ENCODE measurements at regions not wholly inside any gene's neighbourhood (a gene's known extent, or its start where the extent isn't known, plus 50 kb on each side); places are given as distances from the start of the nearest gene placed in this dataset.

DNA sequence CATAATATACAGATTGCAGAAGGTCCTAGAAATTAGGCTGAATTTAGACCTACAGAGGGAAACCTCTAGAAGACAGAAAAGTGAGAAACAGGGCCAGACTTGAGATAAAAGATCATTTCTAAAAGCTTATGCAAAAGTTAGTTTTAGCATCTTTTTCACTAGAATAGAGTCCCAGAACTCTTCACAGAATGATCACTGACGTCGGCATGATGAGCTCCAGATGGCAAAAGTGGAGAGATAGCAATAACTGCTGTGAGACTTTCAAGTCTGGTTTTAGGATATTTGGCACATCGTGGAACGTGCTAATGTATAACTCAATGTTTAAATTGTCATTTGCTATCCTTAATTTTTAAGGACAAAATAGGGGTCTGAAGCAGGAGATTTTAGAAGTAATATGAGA, 1050.7 kb upstream of the CELF4 start:
- no peak overlapping the region for H3K4me3 ChIP-seq (ENCODE audit: insufficient read length, low read depth)
- no peaks in the 10 kb centered on the region for H3K4me1 ChIP-seq (ENCODE audit: insufficient read depth, insufficient read length)
- no peaks in the 10 kb centered on the region for H3K36me3 ChIP-seq (ENCODE audit: insufficient read depth, insufficient read length, low read length)
- no peak for DNase-seq (ENCODE audit: low read depth, low spot score)
- H3K9ac ChIP-seq (ENCODE audit: insufficient read length, low read depth), result no peak overlapping the region
- TF ChIP-seq ZNF274 (IDR thresholded peaks at IDR 0.05; ENCODE audit: low read depth, low read length) (no peak), SUZ12 (IDR thresholded peaks at IDR 0.05; ENCODE audit: extremely low read depth, insufficient read depth, insufficient read length) (no peak), YY1 (IDR thresholded peaks at IDR 0.05; ENCODE audit: insufficient read depth, insufficient read length) (no peak)
- H3K9me3 ChIP-seq (ENCODE audit: insufficient read depth, low read length), result no peaks in the 10 kb centered on the region
- H3K27me3 ChIP-seq (ENCODE audit: insufficient read depth, insufficient read length), result no peaks in the 10 kb centered on the region

DNA sequence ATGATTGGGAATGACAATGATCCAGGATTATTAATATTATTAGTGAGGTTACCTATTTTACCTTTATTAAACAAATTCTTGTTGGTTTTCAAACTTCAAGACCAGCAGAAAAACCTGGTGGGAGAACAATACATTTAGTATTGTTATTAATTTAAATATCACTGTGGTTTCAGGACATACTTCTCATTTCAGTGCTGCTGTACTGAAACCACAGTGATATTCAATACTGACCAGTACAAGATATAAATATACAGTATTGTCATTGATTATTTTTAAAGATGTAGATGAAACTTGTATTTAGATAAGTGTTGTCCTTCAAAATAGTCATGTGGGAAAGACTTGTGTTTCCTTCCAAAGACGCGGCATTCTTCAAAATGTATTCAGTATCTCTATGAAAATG, 1047.3 kb upstream of the CELF4 start:
- Histone ChIP-seq H3K27me3 (ENCODE audit: insufficient read depth, insufficient read length) (no peaks in the 10 kb centered on the region), H3K4me3 (ENCODE audit: insufficient read length, low read depth) (no peak overlapping the region), H3K9ac (ENCODE audit: insufficient read length, low read depth) (no peak overlapping the region), H3K36me3 (ENCODE audit: insufficient read depth, insufficient read length, low read length) (no peaks in the 10 kb centered on the region), H3K4me1 (ENCODE audit: insufficient read depth, insufficient read length) (no peaks in the 10 kb centered on the region), H3K9me3 (ENCODE audit: insufficient read depth, low read length) (no peaks in the 10 kb centered on the region)
- no peak for DNase-seq (ENCODE audit: low read depth, low spot score)
- no peak for TF ChIP-seq YY1 (IDR thresholded peaks at IDR 0.05; ENCODE audit: insufficient read depth, insufficient read length)
- TF ChIP-seq SUZ12 (IDR thresholded peaks at IDR 0.05; ENCODE audit: extremely low read depth, insufficient read depth, insufficient read length), result no peak
- no peak for TF ChIP-seq ZNF274 (IDR thresholded peaks at IDR 0.05; ENCODE audit: low read depth, low read length)

DNA sequence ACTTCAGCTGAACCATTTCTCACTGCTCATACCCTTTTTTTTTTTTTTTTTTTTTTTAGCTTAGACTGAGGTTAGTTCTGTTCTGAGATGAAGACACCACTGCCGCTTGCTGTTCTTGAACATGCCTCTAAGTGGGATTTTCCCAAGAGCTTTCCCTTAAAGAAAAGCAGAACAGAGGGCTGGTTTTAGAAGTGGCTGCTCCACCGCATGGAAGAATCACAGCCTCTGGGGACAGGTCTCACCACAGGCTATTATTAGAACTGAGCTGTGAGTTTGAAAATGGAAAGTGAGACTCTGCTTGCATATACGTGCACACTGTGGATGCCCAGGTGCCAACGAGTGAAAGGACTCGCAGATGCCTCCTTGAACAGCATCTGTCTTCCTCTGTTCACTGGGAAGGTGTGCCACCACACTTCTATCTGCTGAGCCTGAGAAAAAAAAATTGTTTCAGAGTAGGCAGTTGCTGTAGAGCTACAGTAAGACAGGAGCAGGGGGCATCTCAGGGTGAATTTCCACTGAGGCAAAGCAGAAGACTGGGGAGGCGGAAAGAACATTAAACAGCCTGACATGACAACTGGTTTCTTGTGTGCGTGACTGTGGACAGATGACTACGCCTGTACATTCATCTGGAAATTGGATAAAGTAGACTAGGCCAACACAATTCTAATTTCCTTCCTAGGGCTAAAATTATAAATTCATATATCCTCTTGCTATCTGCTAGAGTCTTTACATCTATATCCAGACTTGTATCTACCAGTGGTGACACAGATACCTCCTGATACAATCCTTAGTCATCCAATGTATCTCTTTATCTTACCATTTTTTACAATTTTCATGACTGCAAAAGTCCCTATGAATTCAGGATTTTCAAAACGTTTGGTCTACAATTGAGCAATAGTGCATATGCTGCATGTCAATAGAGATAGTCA, 1045.7 kb upstream of the CELF4 start:
- no peak for TF ChIP-seq SUZ12 (IDR thresholded peaks at IDR 0.05; ENCODE audit: extremely low read depth, insufficient read depth, insufficient read length)
- no peak for TF ChIP-seq ZNF274 (IDR thresholded peaks at IDR 0.05; ENCODE audit: low read depth, low read length)
- TF ChIP-seq YY1 (IDR thresholded peaks at IDR 0.05; ENCODE audit: insufficient read depth, insufficient read length), result no peak
- Histone ChIP-seq H3K9me3 (ENCODE audit: insufficient read depth, low read length) (no peaks in the 10 kb centered on the region), H3K4me1 (ENCODE audit: insufficient read depth, insufficient read length) (no peaks in the 10 kb centered on the region), H3K4me3 (ENCODE audit: insufficient read length, low read depth) (no peak overlapping the region), H3K27me3 (ENCODE audit: insufficient read depth, insufficient read length) (no peaks in the 10 kb centered on the region), H3K9ac (ENCODE audit: insufficient read length, low read depth) (no peak overlapping the region), H3K36me3 (ENCODE audit: insufficient read depth, insufficient read length, low read length) (no peaks in the 10 kb centered on the region)
- DNase-seq (ENCODE audit: low read depth, low spot score), result no peak

DNA sequence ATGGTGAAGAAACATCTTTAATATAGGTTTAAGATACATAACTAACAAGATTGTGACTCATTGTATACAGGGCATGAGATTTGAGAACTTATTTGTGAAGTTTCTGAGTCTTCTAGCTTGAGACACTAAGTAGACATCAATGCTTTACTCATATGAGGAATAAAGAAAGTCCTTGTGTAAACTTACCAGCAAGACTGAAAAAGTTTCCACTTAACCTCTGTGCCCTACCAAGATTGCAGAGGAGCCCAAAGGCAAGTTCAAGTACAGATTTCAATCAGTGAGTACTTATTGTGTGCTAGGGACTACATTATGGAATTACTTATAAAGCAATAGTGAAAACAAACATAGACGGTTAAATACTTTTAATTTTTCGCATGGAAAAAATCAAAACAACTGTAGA, 1041.2 kb upstream of the CELF4 start:
- no peaks in the 10 kb centered on the region for H3K36me3 ChIP-seq (ENCODE audit: insufficient read depth, insufficient read length, low read length)
- no peaks in the 10 kb centered on the region for H3K9me3 ChIP-seq (ENCODE audit: insufficient read depth, low read length)
- TF ChIP-seq YY1 (IDR thresholded peaks at IDR 0.05; ENCODE audit: insufficient read depth, insufficient read length) (no peak), SUZ12 (IDR thresholded peaks at IDR 0.05; ENCODE audit: extremely low read depth, insufficient read depth, insufficient read length) (no peak), ZNF274 (IDR thresholded peaks at IDR 0.05; ENCODE audit: low read depth, low read length) (no peak)
- H3K4me1 ChIP-seq (ENCODE audit: insufficient read depth, insufficient read length), result no peaks in the 10 kb centered on the region
- H3K27me3 ChIP-seq (ENCODE audit: insufficient read depth, insufficient read length), result no peaks in the 10 kb centered on the region
- DNase-seq (ENCODE audit: low read depth, low spot score), result no peak
- no peak overlapping the region for H3K9ac ChIP-seq (ENCODE audit: insufficient read length, low read depth)
- H3K4me3 ChIP-seq (ENCODE audit: insufficient read length, low read depth), result no peak overlapping the region

DNA sequence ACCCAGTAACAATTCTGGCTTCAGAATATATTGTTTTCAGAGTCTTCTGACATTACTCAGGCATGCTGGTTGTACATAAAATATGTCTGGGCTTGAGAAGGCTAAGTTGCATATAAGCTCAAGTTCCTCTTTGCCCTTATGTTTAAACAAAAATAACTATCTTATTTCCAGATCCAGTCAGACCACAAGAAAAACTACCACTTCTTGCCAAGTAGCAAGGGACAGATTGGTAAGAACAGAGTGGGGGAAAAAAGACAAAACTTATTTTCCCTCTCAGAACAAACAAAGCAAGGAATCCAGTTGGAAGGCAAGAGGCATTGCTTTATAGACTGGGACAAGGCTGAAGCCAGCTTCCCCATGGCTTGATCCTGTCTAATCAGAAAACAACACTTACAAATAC, 1036.7 kb upstream of the CELF4 start:
- Histone ChIP-seq H3K4me1 (ENCODE audit: insufficient read depth, insufficient read length) (no peaks in the 10 kb centered on the region), H3K4me3 (ENCODE audit: insufficient read length, low read depth) (no peak overlapping the region), H3K36me3 (ENCODE audit: insufficient read depth, insufficient read length, low read length) (no peaks in the 10 kb centered on the region), H3K9me3 (ENCODE audit: insufficient read depth, low read length) (no peaks in the 10 kb centered on the region), H3K9ac (ENCODE audit: insufficient read length, low read depth) (no peak overlapping the region), H3K27me3 (ENCODE audit: insufficient read depth, insufficient read length) (no peaks in the 10 kb centered on the region)
- TF ChIP-seq SUZ12 (IDR thresholded peaks at IDR 0.05; ENCODE audit: extremely low read depth, insufficient read depth, insufficient read length), result no peak
- no peak for TF ChIP-seq YY1 (IDR thresholded peaks at IDR 0.05; ENCODE audit: insufficient read depth, insufficient read length)
- no peak for TF ChIP-seq ZNF274 (IDR thresholded peaks at IDR 0.05; ENCODE audit: low read depth, low read length)
- no peak for DNase-seq (ENCODE audit: low read depth, low spot score)

DNA sequence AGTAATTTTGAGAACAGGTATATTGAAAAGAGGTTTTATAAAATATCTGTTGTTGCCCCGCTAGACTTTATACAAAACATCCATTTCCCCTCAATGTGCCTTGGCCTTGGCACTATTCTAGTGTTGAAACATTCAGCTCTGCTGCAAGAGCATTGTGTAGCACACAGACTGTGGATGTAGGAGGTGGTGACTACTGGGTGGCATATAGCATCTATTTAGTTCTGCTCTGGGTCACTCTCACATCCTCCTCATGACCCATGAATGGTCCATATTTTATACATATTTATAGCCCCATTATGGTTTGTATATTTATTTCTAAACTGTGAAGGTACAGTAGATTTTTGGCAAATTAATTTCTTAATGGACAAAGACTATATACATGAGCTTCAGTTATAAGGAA, 1022.0 kb upstream of the CELF4 start:
- TF ChIP-seq SUZ12 (IDR thresholded peaks at IDR 0.05; ENCODE audit: extremely low read depth, insufficient read depth, insufficient read length), result no peak
- TF ChIP-seq YY1 (IDR thresholded peaks at IDR 0.05; ENCODE audit: insufficient read depth, insufficient read length), result no peak
- no peak for TF ChIP-seq ZNF274 (IDR thresholded peaks at IDR 0.05; ENCODE audit: low read depth, low read length)
- no peaks in the 10 kb centered on the region for H3K27me3 ChIP-seq (ENCODE audit: insufficient read depth, insufficient read length)
- H3K9me3 ChIP-seq (ENCODE audit: insufficient read depth, low read length), result no peaks in the 10 kb centered on the region
- no peak overlapping the region for H3K9ac ChIP-seq (ENCODE audit: insufficient read length, low read depth)
- DNase-seq (ENCODE audit: low read depth, low spot score), result no peak
- H3K4me3 ChIP-seq (ENCODE audit: insufficient read length, low read depth), result no peak overlapping the region
- H3K36me3 ChIP-seq (ENCODE audit: insufficient read depth, insufficient read length, low read length), result no peaks in the 10 kb centered on the region
- no peaks in the 10 kb centered on the region for H3K4me1 ChIP-seq (ENCODE audit: insufficient read depth, insufficient read length)

DNA sequence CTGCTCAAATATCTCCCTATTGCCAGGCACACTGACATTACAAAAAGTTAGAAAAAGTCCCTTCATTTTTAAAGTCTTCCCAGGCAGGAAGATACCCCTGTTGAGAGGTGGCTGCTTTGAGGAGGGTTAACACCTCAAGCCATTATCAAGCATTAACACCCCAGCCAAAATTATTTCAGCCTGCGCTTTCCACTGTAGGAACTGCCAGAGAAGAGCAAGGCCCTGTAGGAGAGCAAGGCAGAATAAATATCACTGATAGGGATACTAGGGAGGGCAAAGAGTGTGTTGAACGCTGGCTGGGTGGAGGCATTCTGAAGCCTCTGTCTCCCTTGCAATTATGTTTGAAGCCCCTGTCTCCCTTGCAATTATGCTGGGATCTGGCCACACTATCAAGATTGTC, 1020.7 kb upstream of the CELF4 start:
- Histone ChIP-seq H3K4me1 (ENCODE audit: insufficient read depth, insufficient read length) (no peaks in the 10 kb centered on the region), H3K4me3 (ENCODE audit: insufficient read length, low read depth) (no peak overlapping the region), H3K9ac (ENCODE audit: insufficient read length, low read depth) (no peak overlapping the region), H3K9me3 (ENCODE audit: insufficient read depth, low read length) (no peaks in the 10 kb centered on the region), H3K36me3 (ENCODE audit: insufficient read depth, insufficient read length, low read length) (no peaks in the 10 kb centered on the region), H3K27me3 (ENCODE audit: insufficient read depth, insufficient read length) (no peaks in the 10 kb centered on the region)
- DNase-seq (ENCODE audit: low read depth, low spot score), result no peak
- TF ChIP-seq SUZ12 (IDR thresholded peaks at IDR 0.05; ENCODE audit: extremely low read depth, insufficient read depth, insufficient read length) (no peak), ZNF274 (IDR thresholded peaks at IDR 0.05; ENCODE audit: low read depth, low read length) (no peak), YY1 (IDR thresholded peaks at IDR 0.05; ENCODE audit: insufficient read depth, insufficient read length) (no peak)

Measured in NT2/D1 (cell line).